SK-N-SH (cell line): ENCODE measurements at regions not wholly inside any gene's neighbourhood (a gene's known extent, or its start where the extent isn't known, plus 50 kb on each side); places are given as distances from the start of the nearest gene placed in this dataset.

ENCODE experiments used
- CTCF ChIA-PET: fragments of 300-600, 350-600 bp; formaldehyde crosslinking; extraction: SDS; loops from one replicate; lab custom pipeline; 2021; lab: Yijun Ruan, JAX
- POLR2A ChIA-PET: fragments of 350-600 bp; sonication (Branson Sonifier 250); formaldehyde crosslinking; extraction: SDS; loops from one replicate; lab custom pipeline; 2020; ENCODE audit warnings: antibody characterized with exemption, inconsistent platforms; lab: Yijun Ruan, JAX
- DNase-seq: peaks from one replicate; pipeline ENCODE4 v3.0.0; 2012
- H2AFZ ChIP-seq: fragments of 200-600 bp; sonication (generic); 2 replicates; pipeline ENCODE4 v1.8.1; 2016; ENCODE audit warnings: antibody characterized with exemption, mild to moderate bottlenecking, low read depth
- H3F3A ChIP-seq: fragments of 200-600 bp; sonication (generic); replicated peaks from 2 replicates; pipeline ENCODE3; 2016; ENCODE audit warnings: antibody characterized with exemption, mild to moderate bottlenecking; ENCODE audit not compliant: insufficient read depth
- H3K27ac ChIP-seq, 2 experiments: fragments of 200-500 bp in 1 of 2; fragments of 200-600 bp in 1 of 2; sonication (Bioruptor generic) in 1 of 2; sonication (generic), shearing (Covaris generic) in 1 of 2; 2 replicates each; pipeline versions ENCODE4 v1.5.1 to v1.6.1; 2014 to 2016; ENCODE audit warnings: low read depth in 2 of 2, inconsistent platforms in 1 of 2, low read length in 1 of 2, mild to moderate bottlenecking in 1 of 2, mixed read lengths in 1 of 2
- H3K27me3 ChIP-seq: fragments of 200-600 bp; sonication (generic), shearing (Covaris generic); 2 replicates; pipeline ENCODE4 v1.6.1; 2016; ENCODE audit warnings: mixed run types; ENCODE audit not compliant: insufficient read depth
- H3K36me3 ChIP-seq, 2 experiments: fragments of 200-500 bp in 1 of 2; fragments of 200-600 bp in 1 of 2; sonication (Bioruptor generic) in 1 of 2; sonication (generic) in 1 of 2; replicated peaks in 1 of 2; 2 replicates each; pipeline versions ENCODE3 to v1.5.1; 2014 to 2016; ENCODE audit warnings: low read length in 1 of 2, mild to moderate bottlenecking in 1 of 2; ENCODE audit not compliant: insufficient read depth in 2 of 2, control insufficient read depth in 1 of 2
- H3K4me1 ChIP-seq, 2 experiments: fragments of 200-500 bp in 1 of 2; fragments of 200-600 bp in 1 of 2; sonication (Bioruptor generic) in 1 of 2; sonication (generic), shearing (Covaris generic) in 1 of 2; 2 replicates each; pipeline versions ENCODE4 v1.5.1 to v1.6.1; 2014 to 2016; ENCODE audit warnings: low read depth in 1 of 2, low read length in 1 of 2, mixed run types in 1 of 2; ENCODE audit not compliant: insufficient read depth in 2 of 2, control insufficient read depth in 1 of 2
- H3K4me2 ChIP-seq: fragments of 200-600 bp; sonication (generic), shearing (Covaris generic); 2 replicates; pipeline ENCODE4 v1.6.1; 2017; ENCODE audit warnings: mixed run types
- H3K4me3 ChIP-seq, 2 experiments: fragments of 200-500 bp in 1 of 2; fragments of 200-600 bp in 1 of 2; sonication (Bioruptor generic) in 1 of 2; sonication (generic), shearing (Covaris generic) in 1 of 2; 2 replicates each; pipeline versions ENCODE4 v1.5.1 to v1.8.1; 2014 to 2016; ENCODE audit warnings: low read depth in 2 of 2, inconsistent platforms in 1 of 2, low read length in 1 of 2, mild to moderate bottlenecking in 1 of 2, mixed read lengths in 1 of 2, moderate library complexity in 1 of 2
- H3K79me2 ChIP-seq: fragments of 200-600 bp; sonication (generic); 2 replicates; pipeline ENCODE4 v1.8.1; 2017; ENCODE audit warnings: mild to moderate bottlenecking; ENCODE audit not compliant: insufficient read depth
- H3K9ac ChIP-seq: fragments of 200-600 bp; sonication (generic); 2 replicates; pipeline ENCODE4 v1.6.1; 2017; ENCODE audit warnings: mixed run types
- H3K9me2 ChIP-seq: fragments of 200-600 bp; sonication (generic); 2 replicates; pipeline ENCODE4 v1.6.1; 2017; ENCODE audit warnings: mixed run types
- H3K9me3 ChIP-seq: fragments of 200-600 bp; sonication (generic); 2 replicates; pipeline ENCODE4 v1.6.1; 2017; ENCODE audit warnings: mixed run types, mild to moderate bottlenecking, moderate library complexity
- H4K20me1 ChIP-seq: fragments of 200-600 bp; sonication (generic); 2 replicates; pipeline ENCODE4 v1.6.1; 2017; ENCODE audit warnings: mild to moderate bottlenecking, mixed run types; ENCODE audit not compliant: insufficient read depth
- ELF1 ChIP-seq: IDR thresholded peaks from 2 replicates; pipeline ENCODE4 v1.4.0; 2012
- EP300 ChIP-seq, 2 experiments: IDR thresholded peaks; 2 replicates each; pipeline versions ENCODE4 v1.4.0 to v1.6.1; 2012; ENCODE audit warnings: borderline replicate concordance in 1 of 2, low read depth in 1 of 2, low read length in 1 of 2
- FOSL2 ChIP-seq: IDR thresholded peaks from 2 replicates; pipeline ENCODE4 v1.4.0; 2012; ENCODE audit warnings: low read depth, mild to moderate bottlenecking, moderate library complexity, borderline replicate concordance
- FOXM1 ChIP-seq: IDR thresholded peaks from 2 replicates; pipeline ENCODE4 v1.4.0; 2012; ENCODE audit warnings: low read depth, mild to moderate bottlenecking
- GATA2 ChIP-seq: sonication (generic); formaldehyde crosslinking; IDR thresholded peaks from 2 replicates; pipeline ENCODE4 v1.5.0; 2020; ENCODE audit warnings: mild to moderate bottlenecking, missing genetic modification reagents
- MXI1 ChIP-seq: IDR thresholded peaks from 2 replicates; pipeline ENCODE4 v1.6.1; 2012; ENCODE audit warnings: mild to moderate bottlenecking, low read depth, low read length, improper control_type of control experiment
- NFIC ChIP-seq: IDR thresholded peaks from 2 replicates; pipeline ENCODE4 v1.4.0; 2012; ENCODE audit warnings: borderline replicate concordance
- NRF1 ChIP-seq: IDR thresholded peaks from 2 replicates; pipeline ENCODE4 v1.6.1; 2012; ENCODE audit warnings: low read depth, mild to moderate bottlenecking, low read length
- POLR2AphosphoS5 ChIP-seq: IDR thresholded peaks from 2 replicates; pipeline ENCODE4 v1.6.1; 2012; ENCODE audit warnings: low read depth, low read length
- RAD21 ChIP-seq: IDR thresholded peaks from 2 replicates; pipeline ENCODE4 v1.6.1; 2012; ENCODE audit warnings: mild to moderate bottlenecking, low read length
- WGBS: methylation state at CpG from one replicate; pipeline ENCODE4 v1.1.6; 2017; ENCODE audit warnings: low lambda C conversion rate; 5-methylcytosine and 5-hydroxymethylcytosine counted together
- TF ChIP-seq, protein P1 (sequence below): IDR thresholded peaks from 2 replicates; pipeline ENCODE4 v1.6.1; 2012; ENCODE audit warnings: mild to moderate bottlenecking, low read depth, low read length, moderate library complexity

DNA sequence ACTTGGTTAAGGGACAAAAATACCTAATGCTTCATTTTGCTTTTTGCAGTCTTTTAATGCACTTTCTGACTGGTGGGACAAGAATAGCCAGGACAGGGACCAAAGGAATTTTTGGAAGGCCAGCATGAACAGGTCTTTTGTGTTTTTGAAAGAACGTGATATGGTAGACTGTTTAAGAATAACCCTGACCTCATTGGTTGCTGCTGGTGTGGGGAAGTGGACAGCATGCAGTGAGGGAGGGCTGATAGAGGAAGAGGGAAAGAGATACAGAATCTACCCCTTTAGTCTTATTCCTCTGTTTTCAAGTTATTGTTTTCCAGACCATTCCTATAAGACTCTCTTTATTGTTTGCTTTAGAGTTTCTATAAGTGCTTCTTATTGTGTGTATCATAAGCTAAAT is 816.2 kb downstream of the CDH11 start:
- no peak overlapping the region for H3K9ac ChIP-seq
- no peak for TF ChIP-seq MXI1
- TF ChIP-seq, protein P1, sequence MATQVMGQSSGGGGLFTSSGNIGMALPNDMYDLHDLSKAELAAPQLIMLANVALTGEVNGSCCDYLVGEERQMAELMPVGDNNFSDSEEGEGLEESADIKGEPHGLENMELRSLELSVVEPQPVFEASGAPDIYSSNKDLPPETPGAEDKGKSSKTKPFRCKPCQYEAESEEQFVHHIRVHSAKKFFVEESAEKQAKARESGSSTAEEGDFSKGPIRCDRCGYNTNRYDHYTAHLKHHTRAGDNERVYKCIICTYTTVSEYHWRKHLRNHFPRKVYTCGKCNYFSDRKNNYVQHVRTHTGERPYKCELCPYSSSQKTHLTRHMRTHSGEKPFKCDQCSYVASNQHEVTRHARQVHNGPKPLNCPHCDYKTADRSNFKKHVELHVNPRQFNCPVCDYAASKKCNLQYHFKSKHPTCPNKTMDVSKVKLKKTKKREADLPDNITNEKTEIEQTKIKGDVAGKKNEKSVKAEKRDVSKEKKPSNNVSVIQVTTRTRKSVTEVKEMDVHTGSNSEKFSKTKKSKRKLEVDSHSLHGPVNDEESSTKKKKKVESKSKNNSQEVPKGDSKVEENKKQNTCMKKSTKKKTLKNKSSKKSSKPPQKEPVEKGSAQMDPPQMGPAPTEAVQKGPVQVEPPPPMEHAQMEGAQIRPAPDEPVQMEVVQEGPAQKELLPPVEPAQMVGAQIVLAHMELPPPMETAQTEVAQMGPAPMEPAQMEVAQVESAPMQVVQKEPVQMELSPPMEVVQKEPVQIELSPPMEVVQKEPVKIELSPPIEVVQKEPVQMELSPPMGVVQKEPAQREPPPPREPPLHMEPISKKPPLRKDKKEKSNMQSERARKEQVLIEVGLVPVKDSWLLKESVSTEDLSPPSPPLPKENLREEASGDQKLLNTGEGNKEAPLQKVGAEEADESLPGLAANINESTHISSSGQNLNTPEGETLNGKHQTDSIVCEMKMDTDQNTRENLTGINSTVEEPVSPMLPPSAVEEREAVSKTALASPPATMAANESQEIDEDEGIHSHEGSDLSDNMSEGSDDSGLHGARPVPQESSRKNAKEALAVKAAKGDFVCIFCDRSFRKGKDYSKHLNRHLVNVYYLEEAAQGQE: no peak
- TF ChIP-seq ELF1: no peak
- no peak for TF ChIP-seq NRF1
- no peak for TF ChIP-seq POLR2AphosphoS5
- TF ChIP-seq FOSL2: no peak
- TF ChIP-seq NFIC: no peak
- no peak overlapping the region for H3K4me2 ChIP-seq
- no peak overlapping the region for H3K4me3 ChIP-seq
- H3K4me1 ChIP-seq: no peaks in the 10 kb centered on the region; a peak in 1 of 4 replicates
- POLR2A ChIA-PET: no interaction called here
- WGBS: 87% methylated on average over 1 of the region's 1 CpG
- H2AFZ ChIP-seq: no peak overlapping the region
- no peak for DNase-seq
- H4K20me1 ChIP-seq: no peaks in the 10 kb centered on the region
- no peaks in the 10 kb centered on the region for H3K9me2 ChIP-seq
- no peaks in the 10 kb centered on the region for H3K27me3 ChIP-seq
- H3F3A ChIP-seq: no peaks in the 10 kb centered on the region
- no peaks in the 10 kb centered on the region for H3K36me3 ChIP-seq
- no peaks in the 10 kb centered on the region for H3K9me3 ChIP-seq
- no peaks in the 10 kb centered on the region for H3K79me2 ChIP-seq
- no peak overlapping the region for H3K27ac ChIP-seq
- CTCF ChIA-PET: interaction anchor here (0.9 kb wide), 1 partner anchor 154 kb away, joined by 3 read pairs; no protein-coding TSS in a partner anchor

DNA sequence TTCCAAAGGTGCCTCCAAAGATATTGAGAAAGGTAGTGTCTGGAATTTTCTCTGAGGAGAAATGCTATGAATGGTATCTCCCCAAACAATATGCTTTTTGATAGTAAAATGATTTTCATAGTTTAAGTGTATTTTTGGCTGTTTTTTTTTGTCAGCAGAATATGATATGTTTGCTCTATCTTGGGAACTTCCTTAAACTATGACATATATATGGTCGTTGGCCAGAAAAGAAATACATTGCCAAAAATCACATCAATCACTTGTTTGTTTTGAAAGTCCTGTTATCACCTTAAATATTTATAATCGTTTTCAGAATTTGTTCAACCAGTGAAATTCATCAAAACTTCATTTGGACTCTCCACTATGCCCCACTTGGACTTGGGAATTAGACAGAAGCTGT is 816.9 kb downstream of the CDH11 start:
- 54% methylated on average over 2 of the region's 2 CpGs for WGBS
- no peaks in the 10 kb centered on the region for H4K20me1 ChIP-seq
- no peaks in the 10 kb centered on the region for H3K9me3 ChIP-seq
- no peaks in the 10 kb centered on the region for H3K36me3 ChIP-seq
- no peaks in the 10 kb centered on the region for H3K27me3 ChIP-seq
- H2AFZ ChIP-seq: no peak overlapping the region
- H3K79me2 ChIP-seq: no peaks in the 10 kb centered on the region
- H3F3A ChIP-seq: no peaks in the 10 kb centered on the region
- no peak overlapping the region for H3K9ac ChIP-seq
- no peak overlapping the region for H3K4me3 ChIP-seq
- ChIA-PET POLR2A (no interaction called here), CTCF (no interaction called here)
- no peak overlapping the region for H3K27ac ChIP-seq
- no peaks in the 10 kb centered on the region for H3K9me2 ChIP-seq
- DNase-seq: no peak
- H3K4me1 ChIP-seq: no peaks in the 10 kb centered on the region; a peak in 1 of 4 replicates
- H3K4me2 ChIP-seq: no peak overlapping the region
- no peak for TF ChIP-seq EP300 (IDR thresholded peaks at IDR 0.05; ENCODE audit: borderline replicate concordance in 1 of 2, low read depth in 1 of 2, low read length in 1 of 2)
- TF ChIP-seq FOXM1: no peak
- no peak for TF ChIP-seq GATA2 (CRISPR knock-in tag)
- TF ChIP-seq RAD21: no peak
